Transverse colon (tissue), 4 donors: ENCODE measurements at regions not wholly inside any gene's neighbourhood (a gene's known extent, or its start where the extent isn't known, plus 50 kb on each side); places are given as distances from the start of the nearest gene placed in this dataset.

Experiments used
- DNase-seq: peaks from one replicate; pipeline ENCODE4 v3.0.0-alpha.2; 2019
- H3K27ac ChIP-seq, 4 donors: fragments of 200-600 bp; sonication (generic); 2 replicates each; pipeline ENCODE4 v1.5.1; 2016 to 2018; ENCODE audit warnings: inconsistent platforms in 4 of 4
- H3K27me3 ChIP-seq: fragments of 200-600 bp; sonication (generic); 2 replicates; pipeline ENCODE4 v1.5.1; 2017; ENCODE audit warnings: inconsistent platforms
- H3K36me3 ChIP-seq, 4 donors: fragments of 200-600 bp; sonication (generic); 2 replicates each; pipeline ENCODE4 v1.5.1; 2017 to 2019; ENCODE audit warnings: inconsistent platforms in 4 of 4
- H3K4me1 ChIP-seq, 4 donors: fragments of 200-600 bp; sonication (generic); 2 replicates each; pipeline ENCODE4 v1.5.1; 2017 to 2020; ENCODE audit warnings: inconsistent platforms in 4 of 4
- H3K4me3 ChIP-seq, 4 donors: fragments of 200-600 bp; sonication (generic); 1 replicate in 1 of 4; 2 replicates in 3 of 4; pipeline versions ENCODE4 v1.5.1 to v1.6.1; 2017 to 2019; ENCODE audit warnings: inconsistent platforms in 4 of 4
- H3K9me3 ChIP-seq, 2 donors: fragments of 200-600 bp; sonication (generic); 2 replicates each; pipeline ENCODE4 v1.5.1; 2017 to 2019; ENCODE audit warnings: inconsistent platforms in 2 of 2
- EP300 ChIP-seq: sonication (generic); formaldehyde crosslinking; IDR thresholded peaks from one replicate; pipeline ENCODE4 v1.6.1; 2017; ENCODE audit warnings: antibody characterized with exemption, low read depth
- POLR2A ChIP-seq: fragments of 450-650 bp; IDR thresholded peaks from one replicate; pipeline ENCODE4 v1.6.1; 2016; ENCODE audit warnings: antibody characterized with exemption, mild to moderate bottlenecking, moderate library complexity
- POLR2AphosphoS5 ChIP-seq, 3 donors: sonication (generic); formaldehyde crosslinking; IDR thresholded peaks; one replicate each; pipeline ENCODE4 v1.6.1; 2016; ENCODE audit warnings: antibody characterized with exemption in 3 of 3
- WGBS, 2 donors: methylation state at CpG; one replicate each; pipeline ENCODE4 v1.1.5; 2018; ENCODE audit warnings: low coverage in 1 of 2; 5-methylcytosine and 5-hydroxymethylcytosine counted together
- in situ Hi-C, 4 donors: fragments of 200-750 bp; cut with MboI; loops; one replicate each; pipeline versions ENCODE4 v1.15.0 to v1.15.1; 2017; ENCODE audit warnings: low sequenced_read_pairs in 3 of 4, low pct_ligation_motif_present in 1 of 4, low pct_unique_long_range_greater_than_20kb in 1 of 4
- intact Hi-C: fragments of 100-400 bp; cut with DNase I; formaldehyde crosslinking; loops from one replicate; pipeline ENCODE4 v1.15.1; 2023; ENCODE audit warnings: low total_unique reads
- TF ChIP-seq, protein P1 (sequence below), 5 experiments: fragments of 200-600 bp in 3 of 5; fragments of 450-650 bp in 2 of 5; sonication (generic) in 3 of 5; IDR thresholded peaks; 1 replicate in 2 of 5; 2 replicates in 3 of 5; pipeline ENCODE4 v1.5.1; 2016 to 2017; ENCODE audit warnings: antibody characterized with exemption in 5 of 5, inconsistent platforms in 3 of 5, mild to moderate bottlenecking in 2 of 5, moderate library complexity in 1 of 5

DNA sequence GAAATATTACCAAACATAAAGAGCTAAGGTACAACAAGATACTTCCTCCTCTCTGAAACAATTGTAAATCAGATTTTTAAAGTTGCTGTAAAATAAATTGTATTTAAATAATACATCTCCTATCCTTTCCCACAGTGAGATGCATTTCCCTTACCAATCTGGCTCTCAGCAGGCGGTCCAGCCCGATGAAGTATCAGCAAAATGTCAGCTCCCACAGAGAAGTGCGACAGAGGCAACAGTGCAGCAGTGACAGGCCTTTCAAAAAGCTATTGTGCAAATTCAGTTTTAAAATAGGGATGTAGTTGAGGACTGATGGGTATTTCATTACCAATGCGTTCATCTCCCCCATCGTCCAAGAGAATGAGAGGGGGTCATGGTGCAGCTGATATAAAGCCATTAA is 733.2 kb upstream of the GOLIM4 start:
- no peak overlapping the region for H3K27ac ChIP-seq
- in situ Hi-C loops (loop anchor here in 1 of 4 donors (25.0 kb wide), 1 partner anchor 317 kb away; no protein-coding TSS in a partner anchor), intact Hi-C loops (no loop called here)
- no peak for DNase-seq
- no peaks in the 10 kb centered on the region for H3K9me3 ChIP-seq
- TF ChIP-seq POLR2AphosphoS5 (IDR thresholded peaks at IDR 0.05) (no peak), POLR2A (no peak), EP300 (no peak)
- TF ChIP-seq, protein P1, sequence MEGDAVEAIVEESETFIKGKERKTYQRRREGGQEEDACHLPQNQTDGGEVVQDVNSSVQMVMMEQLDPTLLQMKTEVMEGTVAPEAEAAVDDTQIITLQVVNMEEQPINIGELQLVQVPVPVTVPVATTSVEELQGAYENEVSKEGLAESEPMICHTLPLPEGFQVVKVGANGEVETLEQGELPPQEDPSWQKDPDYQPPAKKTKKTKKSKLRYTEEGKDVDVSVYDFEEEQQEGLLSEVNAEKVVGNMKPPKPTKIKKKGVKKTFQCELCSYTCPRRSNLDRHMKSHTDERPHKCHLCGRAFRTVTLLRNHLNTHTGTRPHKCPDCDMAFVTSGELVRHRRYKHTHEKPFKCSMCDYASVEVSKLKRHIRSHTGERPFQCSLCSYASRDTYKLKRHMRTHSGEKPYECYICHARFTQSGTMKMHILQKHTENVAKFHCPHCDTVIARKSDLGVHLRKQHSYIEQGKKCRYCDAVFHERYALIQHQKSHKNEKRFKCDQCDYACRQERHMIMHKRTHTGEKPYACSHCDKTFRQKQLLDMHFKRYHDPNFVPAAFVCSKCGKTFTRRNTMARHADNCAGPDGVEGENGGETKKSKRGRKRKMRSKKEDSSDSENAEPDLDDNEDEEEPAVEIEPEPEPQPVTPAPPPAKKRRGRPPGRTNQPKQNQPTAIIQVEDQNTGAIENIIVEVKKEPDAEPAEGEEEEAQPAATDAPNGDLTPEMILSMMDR (IDR thresholded peaks at IDR 0.05), result no peak
- 69 to 77% methylated on average over 5 of the region's 5 CpGs for WGBS, 2 donors
- no peaks in the 10 kb centered on the region for H3K27me3 ChIP-seq
- peaks cover 0 to 6% (median 2%) of the 10 kb centered on the region in 4 donors for H3K4me1 ChIP-seq
- H3K36me3 ChIP-seq, result no peaks in the 10 kb centered on the region
- H3K4me3 ChIP-seq, result no peak overlapping the region

DNA sequence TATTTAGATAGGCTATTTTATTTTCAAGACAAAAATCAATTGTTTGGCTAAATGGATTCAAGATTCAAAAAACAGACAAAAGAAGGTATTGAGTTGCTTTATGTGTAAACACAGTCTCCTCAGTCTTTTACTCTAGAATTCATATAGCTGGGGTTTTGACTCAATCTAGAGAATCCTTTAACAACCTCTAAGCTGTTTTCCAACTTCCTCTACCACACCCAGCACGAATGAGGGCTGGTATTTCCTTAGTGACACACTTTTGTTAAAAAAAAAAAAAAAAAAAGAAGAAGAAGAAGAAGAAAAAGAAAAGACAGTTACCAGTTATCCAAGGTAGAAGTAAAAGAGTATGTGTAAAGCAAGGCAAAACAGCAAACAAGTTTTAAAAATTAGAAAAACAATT is 732.8 kb upstream of the GOLIM4 start:
- Histone ChIP-seq H3K27ac (peak overlapping the region in 1 of 4 donors; percentile 16), H3K9me3 (no peaks in the 10 kb centered on the region), H3K36me3 (no peaks in the 10 kb centered on the region), H3K4me1 (peaks cover 0 to 6% (median 2%) of the 10 kb centered on the region in 4 donors), H3K27me3 (no peaks in the 10 kb centered on the region), H3K4me3 (no peak overlapping the region)
- in situ Hi-C loops, result loop anchor here in 1 of 4 donors (25.0 kb wide), 1 partner anchor 316 kb away; no protein-coding TSS in a partner anchor
- 21% methylated on average over 1 of the region's 1 CpG; no CpG with 5 or more reads in 1 of the 2 donors for WGBS, 2 donors
- DNase-seq, result no peak
- TF ChIP-seq, protein P1 (IDR thresholded peaks at IDR 0.05), result no peak
- TF ChIP-seq POLR2AphosphoS5 (IDR thresholded peaks at IDR 0.05) (no peak), POLR2A (no peak), EP300 (no peak)
- intact Hi-C loops, result no loop called here

DNA sequence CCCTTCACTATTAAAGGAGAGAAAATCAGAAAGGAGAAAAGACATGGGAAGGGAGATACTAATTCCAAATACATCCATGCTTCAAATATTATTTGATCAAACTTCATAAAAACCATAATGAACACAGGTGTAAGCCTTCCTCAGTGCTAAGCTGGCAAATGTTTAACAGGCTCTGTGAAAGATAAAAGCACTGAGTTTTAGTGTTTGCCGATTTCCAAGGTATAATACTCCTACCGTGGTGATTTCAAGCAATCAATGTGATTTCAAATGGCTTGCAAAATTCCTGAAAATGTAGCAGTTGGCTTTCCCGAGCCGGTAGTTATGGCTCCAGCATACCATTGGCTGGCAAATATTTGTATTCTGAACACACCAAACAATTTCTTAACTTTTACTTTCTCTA is 732.3 kb upstream of the GOLIM4 start:
- 52 to 55% methylated on average over 4 of the region's 4 CpGs for WGBS, 2 donors
- Histone ChIP-seq H3K36me3 (no peaks in the 10 kb centered on the region), H3K27ac (peak overlapping the region in 1 of 4 donors; percentile 16), H3K4me1 (peaks cover 0 to 6% (median 2%) of the 10 kb centered on the region in 4 donors), H3K27me3 (no peaks in the 10 kb centered on the region), H3K9me3 (no peaks in the 10 kb centered on the region), H3K4me3 (no peak overlapping the region)
- TF ChIP-seq EP300 (no peak), POLR2A (no peak), POLR2AphosphoS5 (IDR thresholded peaks at IDR 0.05) (no peak)
- TF ChIP-seq, protein P1 (IDR thresholded peaks at IDR 0.05), result no peak
- intact Hi-C loops, result no loop called here
- DNase-seq, result no peak
- in situ Hi-C loops, result loop anchor here in 1 of 4 donors (25.0 kb wide), 1 partner anchor 316 kb away; no protein-coding TSS in a partner anchor

DNA sequence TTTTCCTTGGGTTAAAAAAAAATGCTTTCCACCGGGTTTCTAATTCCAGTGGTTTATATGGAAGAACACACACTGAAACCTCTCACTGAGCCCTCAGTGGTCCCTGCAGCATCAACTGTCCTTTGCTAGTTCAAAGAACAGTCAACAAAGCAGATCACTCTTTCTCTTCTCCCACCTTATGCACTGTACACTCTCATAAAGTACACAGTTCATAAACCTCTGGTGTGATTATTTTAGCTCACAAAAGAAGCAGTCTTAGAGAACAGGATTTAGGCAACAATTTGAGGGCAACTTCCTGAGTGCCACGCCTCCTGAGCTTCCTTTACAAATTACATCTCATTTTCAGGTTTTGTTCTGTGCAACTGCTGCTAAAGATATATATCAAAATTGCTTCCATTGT is 728.4 kb upstream of the GOLIM4 start:
- WGBS, 2 donors, result 33 to 57% methylated on average over 1 to 2 of the region's 2 CpGs
- Histone ChIP-seq H3K36me3 (no peaks in the 10 kb centered on the region), H3K4me3 (no peak overlapping the region), H3K27ac (no peak overlapping the region), H3K9me3 (no peaks in the 10 kb centered on the region), H3K27me3 (no peaks in the 10 kb centered on the region), H3K4me1 (peaks cover 0 to 6% (median 2%) of the 10 kb centered on the region in 4 donors)
- in situ Hi-C loops, result no loop called here
- intact Hi-C loops, result no loop called here
- DNase-seq, result no peak
- TF ChIP-seq EP300, result no peak
- TF ChIP-seq POLR2A, result no peak
- TF ChIP-seq, protein P1 (IDR thresholded peaks at IDR 0.05), result no peak
- no peak for TF ChIP-seq POLR2AphosphoS5 (IDR thresholded peaks at IDR 0.05)
